GM18858 (cell line): ENCODE measurements at regions not wholly inside any gene's neighbourhood (a gene's known extent, or its start where the extent isn't known, plus 50 kb on each side); places are given as distances from the start of the nearest gene placed in this dataset.
"Not testable (repeated sequence)": the region's sequence is repeated elsewhere in the genome, so short reads cannot be mapped to it uniquely, and the experiment has no call there.

Experiments
- ATAC-seq: cut with Tn5 transposase; IDR thresholded peaks from one replicate; pipeline ENCODE4 v1.9.1; 2021; ENCODE audit not compliant: unreplicated experiment

- ATAC-seq = no peak
Measured at GRCh38 chr1:198809247-198809646, 170.4 kb downstream of the PTPRC start.

- no peak for ATAC-seq
Measured at GRCh38 chr1:198811449-198811848, 172.6 kb downstream of the PTPRC start.

- ATAC-seq = no peak
Measured at GRCh38 chr1:198823626-198824025, 184.8 kb downstream of the PTPRC start.

GRCh38 chr1:198825254-198825653, 186.4 kb downstream of the PTPRC start:
- no peak for ATAC-seq

GRCh38 chr1:198829356-198829755, 190.5 kb downstream of the PTPRC start:
- ATAC-seq = no peak

GRCh38 chr1:198829944-198830343, 191.1 kb downstream of the PTPRC start:
- ATAC-seq = no peak

GRCh38 chr1:198830412-198830811, 191.6 kb downstream of the PTPRC start:
- no peak for ATAC-seq

- ATAC-seq = no peak
Measured at GRCh38 chr1:198833706-198834503, 195.1 kb downstream of the PTPRC start.

- ATAC-seq = no peak
Measured at GRCh38 chr1:198837278-198838021, 198.6 kb downstream of the PTPRC start.

GRCh38 chr1:198838022-198838342, 199.1 kb downstream of the PTPRC start:
- ATAC-seq = no peak

- no peak for ATAC-seq
Measured at GRCh38 chr1:198841477-198841876, 202.6 kb downstream of the PTPRC start.

- ATAC-seq = no peak
Measured at GRCh38 chr1:198842686-198843085, 203.8 kb downstream of the PTPRC start.

GRCh38 chr1:198845271-198845670, 206.4 kb downstream of the PTPRC start:
- ATAC-seq = no peak

- ATAC-seq = no peak
Measured at GRCh38 chr1:198845851-198846250, 207.0 kb downstream of the PTPRC start.

- no peak for ATAC-seq
Measured at GRCh38 chr1:198846556-198846955, 207.7 kb downstream of the PTPRC start.

- no peak for ATAC-seq
Measured at GRCh38 chr1:198848206-198848605, 209.4 kb downstream of the PTPRC start.

GRCh38 chr1:198848649-198849048, 209.8 kb downstream of the PTPRC start:
- no peak for ATAC-seq

GRCh38 chr1:198849093-198849492, 210.3 kb downstream of the PTPRC start:
- no peak for ATAC-seq

- no peak for ATAC-seq
Measured at GRCh38 chr1:198850196-198850595, 211.4 kb downstream of the PTPRC start.

GRCh38 chr1:198850966-198851365, 212.1 kb downstream of the PTPRC start:
- ATAC-seq = not testable (repeated sequence)

GRCh38 chr1:198856601-198857000, 217.8 kb downstream of the PTPRC start:
- no peak for ATAC-seq

- no peak for ATAC-seq
Measured at GRCh38 chr1:198858033-198858432, 219.2 kb downstream of the PTPRC start.
